A549 (cell line): ENCODE measurements at regions not wholly inside any gene's neighbourhood (a gene's known extent, or its start where the extent isn't known, plus 50 kb on each side); places are given as distances from the start of the nearest gene placed in this dataset.
"Not testable (repeated sequence)": the region's sequence is repeated elsewhere in the genome, so short reads cannot be mapped to it uniquely, and the experiment has no call there.

ENCODE experiments used
- ATAC-seq, 2 experiments: fragments of 200-7000 bp in 1 of 2; fragments of >200 bp in 1 of 2; cut with Nextera tagmentation in 1 of 2; cut with Tn5 transposase in 1 of 2; 3 replicates each; pipeline versions ENCODE4 v1.8.0 to v1.9.1; 2018 to 2020; ENCODE audit warnings: mild to moderate bottlenecking in 1 of 2, moderate library complexity in 1 of 2
- CTCF ChIA-PET: fragments of 300-600 bp; sonication (Branson Sonifier 250); formaldehyde crosslinking; extraction: SDS; loops from one replicate; lab custom pipeline; 2021; ENCODE audit warnings: antibody characterized with exemption, inconsistent platforms; lab: Yijun Ruan, JAX
- POLR2A ChIA-PET: fragments of 350-600 bp; formaldehyde crosslinking; extraction: SDS; loops from one replicate; lab custom pipeline; 2021; ENCODE audit warnings: antibody characterized with exemption, inconsistent platforms; lab: Yijun Ruan, JAX
- DNase-seq, 2 experiments: peaks; one replicate each; pipeline versions ENCODE4 v3.0.0 to v3.0.0-alpha.2; 2011 to 2016; ENCODE audit warnings: low read depth in 1 of 2, low spot score in 1 of 2
- FAIRE-seq: peaks from 2 replicates; lab custom pipeline; 2011; peaks lifted over from hg19 to GRCh38; lab: Jason Lieb, UNC
- H3K27ac ChIP-seq, 2 experiments: fragments of >200 bp; sonication (Bioruptor Twin); formaldehyde crosslinking; 3 replicates each; pipeline ENCODE4 v1.5.1; 2016 to 2017
- H3K4me1 ChIP-seq: fragments of >200 bp; sonication (Bioruptor Twin); formaldehyde crosslinking; 3 replicates; pipeline ENCODE4 v1.6.1; 2016
- H3K4me2 ChIP-seq: fragments of >200 bp; sonication (Bioruptor Twin); formaldehyde crosslinking; 3 replicates; pipeline ENCODE4 v1.6.1; 2016
- H3K4me3 ChIP-seq: fragments of >200 bp; sonication (Bioruptor Twin); formaldehyde crosslinking; 3 replicates; pipeline ENCODE4 v1.5.1; 2016
- H3K9me3 ChIP-seq: fragments of >200 bp; sonication (Bioruptor Twin); formaldehyde crosslinking; 3 replicates; pipeline ENCODE4 v1.6.1; 2016
- CBX2 ChIP-seq: fragments of 200-600 bp; sonication (generic); IDR thresholded peaks from 2 replicates; pipeline ENCODE4 v1.6.1; 2016; ENCODE audit warnings: low read depth, mild to moderate bottlenecking, borderline replicate concordance
- CEBPB ChIP-seq, 2 experiments: fragments of >200 bp in 1 of 2; sonication (Bioruptor Twin) in 1 of 2; formaldehyde crosslinking in 1 of 2; IDR thresholded peaks; 2 replicates each; pipeline ENCODE4 v1.6.1; 2012 to 2016
- EHF ChIP-seq: fragments of 250-450 bp; sonication (Bioruptor Pico); IDR thresholded peaks from 2 replicates; pipeline ENCODE4 v1.5.0; 2020; ENCODE audit warnings: mild to moderate bottlenecking
- EHMT2 ChIP-seq: fragments of 200-600 bp; sonication (generic); IDR thresholded peaks from 2 replicates; pipeline ENCODE4 v1.6.1; 2016; ENCODE audit warnings: antibody characterized with exemption, low read depth, mild to moderate bottlenecking, moderate library complexity
- EP300 ChIP-seq, 2 experiments: fragments of >200 bp; sonication (Bioruptor Twin); formaldehyde crosslinking; IDR thresholded peaks; 2 replicates in 1 of 2; 3 replicates in 1 of 2; pipeline ENCODE4 v1.6.1; 2016 to 2017
- FOSL2 ChIP-seq, 2 experiments: fragments of 450-650 bp in 1 of 2; fragments of >200 bp in 1 of 2; sonication (Bioruptor Twin) in 1 of 2; formaldehyde crosslinking; IDR thresholded peaks; 2 replicates each; pipeline versions ENCODE4 v1.5.0 to v1.6.1; 2016 to 2020; ENCODE audit warnings: mild to moderate bottlenecking in 1 of 2, moderate library complexity in 1 of 2
- HES2 ChIP-seq: fragments of >200 bp; sonication (Bioruptor Twin); formaldehyde crosslinking; IDR thresholded peaks from 2 replicates; pipeline ENCODE4 v1.6.1; 2016
- HOXB13 ChIP-seq: fragments of 250-450 bp; sonication (Bioruptor Pico); IDR thresholded peaks from 2 replicates; pipeline ENCODE4 v1.5.0; 2020; ENCODE audit warnings: low read depth, mild to moderate bottlenecking, moderate library complexity
- KDM1A ChIP-seq: fragments of 200-600 bp; sonication (generic); IDR thresholded peaks from 2 replicates; pipeline ENCODE4 v1.6.1; 2016; ENCODE audit warnings: low read depth, mild to moderate bottlenecking
- NR3C1 ChIP-seq: fragments of >200 bp; sonication (Bioruptor Twin); formaldehyde crosslinking; IDR thresholded peaks from 3 replicates; pipeline ENCODE4 v1.6.1; 2017
- RAD21 ChIP-seq, 2 experiments: fragments of >200 bp in 1 of 2; sonication (Bioruptor Twin) in 1 of 2; formaldehyde crosslinking in 1 of 2; IDR thresholded peaks in 1 of 2; conservative IDR thresholded peaks in 1 of 2; 2 replicates in 1 of 2; 3 replicates in 1 of 2; pipeline ENCODE4 v1.6.1; 2012 to 2018; ENCODE audit warnings: inconsistent platforms in 1 of 2
- RCOR1 ChIP-seq: fragments of 150-350 bp; IDR thresholded peaks from 2 replicates; pipeline ENCODE4 v1.6.1; 2014; ENCODE audit warnings: antibody characterized with exemption, low read length, low read depth
- SREBF2 ChIP-seq: fragments of 450-650 bp; IDR thresholded peaks from 2 replicates; pipeline ENCODE4 v1.6.1; 2014; ENCODE audit warnings: mild to moderate bottlenecking, moderate library complexity
- TP53 ChIP-seq: fragments of 250-450 bp; sonication (Bioruptor Pico); IDR thresholded peaks from 2 replicates; pipeline ENCODE4 v1.5.0; 2021; ENCODE audit warnings: mild to moderate bottlenecking, moderate library complexity
- USF2 ChIP-seq: fragments of 450-650 bp; IDR thresholded peaks from 2 replicates; pipeline ENCODE4 v1.6.1; 2014; ENCODE audit warnings: antibody characterized with exemption
- ZC3H11A ChIP-seq: fragments of 450-650 bp; IDR thresholded peaks from 2 replicates; pipeline ENCODE4 v1.6.1; 2014; ENCODE audit warnings: antibody characterized with exemption, mild to moderate bottlenecking
- ZSCAN20 ChIP-seq: fragments of 250-450 bp; sonication (Bioruptor Pico); IDR thresholded peaks from 2 replicates; pipeline ENCODE4 v1.8.0; 2022; ENCODE audit warnings: mild to moderate bottlenecking, moderate library complexity
- WGBS: methylation state at CpG from one replicate; pipeline ENCODE4 v1.1.6; 2017; ENCODE audit errors: missing lambda C conversion rate; 5-methylcytosine and 5-hydroxymethylcytosine counted together
- TF ChIP-seq, protein P1 (sequence below): fragments of >200 bp; sonication (Bioruptor Twin); formaldehyde crosslinking; IDR thresholded peaks from 3 replicates; pipeline ENCODE4 v1.6.1; 2016

DNA sequence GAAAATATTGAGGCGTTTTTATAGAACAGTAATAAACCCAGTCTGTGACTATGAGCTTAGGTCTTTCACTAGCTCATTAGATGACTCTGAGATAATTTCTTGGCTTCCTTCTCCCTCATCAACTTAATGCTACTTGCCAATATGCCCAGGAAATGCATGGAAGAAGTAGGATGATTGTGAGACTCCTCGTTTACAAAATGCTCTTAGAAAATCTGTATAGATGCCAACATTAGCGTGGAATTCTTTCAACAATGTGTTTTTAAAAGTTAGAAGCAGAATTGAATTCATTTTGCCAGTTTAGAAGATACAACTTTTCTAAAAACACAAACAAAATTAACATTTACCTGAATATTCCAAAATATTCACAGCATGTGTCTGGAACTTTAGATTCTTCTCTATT is 424.6 kb downstream of the BTG1 start:
- no peak overlapping the region for H3K4me2 ChIP-seq
- no peak overlapping the region for H3K27ac ChIP-seq
- 15% methylated on average over 3 of the region's 3 CpGs for WGBS
- CTCF ChIA-PET = no interaction called here
- no peaks in the 10 kb centered on the region for H3K4me1 ChIP-seq
- DNase-seq = no peak
- no peak for ATAC-seq
- no peak overlapping the region for H3K4me3 ChIP-seq
- FAIRE-seq = no peak
- POLR2A ChIA-PET = no interaction called here
- TF ChIP-seq ZC3H11A (no peak), EP300 (IDR thresholded peaks at IDR 0.05) (no peak)
- H3K9me3 ChIP-seq = no peaks in the 10 kb centered on the region

GRCh38 chr12:91718326-91718725 is 427.3 kb downstream of the BTG1 start:
- CTCF ChIA-PET = no interaction called here
- H3K27ac ChIP-seq = no peak overlapping the region
- no peak overlapping the region for H3K4me2 ChIP-seq
- TF ChIP-seq USF2 (no peak), CBX2 (no peak), ZC3H11A (no peak), HOXB13 (CRISPR knock-in tag) (no peak), EHF (no peak)
- H3K4me1 ChIP-seq = no peaks in the 10 kb centered on the region
- ATAC-seq = no peak
- H3K4me3 ChIP-seq = no peak overlapping the region
- POLR2A ChIA-PET = no interaction called here
- DNase-seq = no peak
- H3K9me3 ChIP-seq = no peaks in the 10 kb centered on the region
- 78% methylated on average over 2 of the region's 2 CpGs for WGBS
- no peak for FAIRE-seq

GRCh38 chr12:91717804-91718203 is 427.8 kb downstream of the BTG1 start:
- ATAC-seq = no peak
- TF ChIP-seq HES2 (no peak), NR3C1 (no peak), RAD21 (conservative IDR thresholded peaks at IDR 0.05 in 1 of 2, IDR thresholded peaks at IDR 0.05 in 1 of 2) (no peak), CEBPB (IDR thresholded peaks at IDR 0.05) (no peak)
- TF ChIP-seq, protein P1, sequence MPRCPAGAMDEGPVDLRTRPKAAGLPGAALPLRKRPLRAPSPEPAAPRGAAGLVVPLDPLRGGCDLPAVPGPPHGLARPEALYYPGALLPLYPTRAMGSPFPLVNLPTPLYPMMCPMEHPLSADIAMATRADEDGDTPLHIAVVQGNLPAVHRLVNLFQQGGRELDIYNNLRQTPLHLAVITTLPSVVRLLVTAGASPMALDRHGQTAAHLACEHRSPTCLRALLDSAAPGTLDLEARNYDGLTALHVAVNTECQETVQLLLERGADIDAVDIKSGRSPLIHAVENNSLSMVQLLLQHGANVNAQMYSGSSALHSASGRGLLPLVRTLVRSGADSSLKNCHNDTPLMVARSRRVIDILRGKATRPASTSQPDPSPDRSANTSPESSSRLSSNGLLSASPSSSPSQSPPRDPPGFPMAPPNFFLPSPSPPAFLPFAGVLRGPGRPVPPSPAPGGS = no peak
- TF ChIP-seq, all 56 proteins: peak for 0

GRCh38 chr12:91711925-91712324 is 433.7 kb downstream of the BTG1 start:
- H3K27ac ChIP-seq, DNase-seq, H3K4me1 ChIP-seq, H3K4me2 ChIP-seq, H3K9me3 ChIP-seq, H3K4me3 ChIP-seq, FAIRE-seq, ATAC-seq, POLR2A ChIA-PET, CTCF ChIA-PET: not testable (repeated sequence)
- 50% methylated on average over 2 of the region's 2 CpGs for WGBS

More at GRCh38 chr12:91717804-91718203, 427.8 kb downstream of the BTG1 start:
- POLR2A ChIA-PET = no interaction called here
- Histone ChIP-seq H3K27ac (no peak overlapping the region), H3K4me2 (no peak overlapping the region), H3K4me3 (no peak overlapping the region), H3K4me1 (no peaks in the 10 kb centered on the region), H3K9me3 (no peaks in the 10 kb centered on the region)
- no peak for FAIRE-seq
- WGBS = 5% methylated on average over 3 of the region's 3 CpGs
- DNase-seq = no peak
- CTCF ChIA-PET = no interaction called here

- CTCF ChIA-PET = no interaction called here
- TF ChIP-seq, protein P1 = no peak
- TF ChIP-seq FOSL2 (IDR thresholded peaks at IDR 0.05) (no peak), FOSL2 (CRISPR knock-in tag; IDR thresholded peaks at IDR 0.05) (no peak), EHF (no peak), SREBF2 (no peak), RCOR1 (no peak), KDM1A (no peak), TP53 (CRISPR knock-in tag) (no peak), ZSCAN20 (no peak), EHMT2 (no peak)
These were observed 439.2 kb downstream of the BTG1 start for GRCh38 chr12:91706466-91706865.

More at GRCh38 chr12:91706466-91706865, 439.2 kb downstream of the BTG1 start:
- Histone ChIP-seq H3K4me1 (peaks cover 11% of the 10 kb centered on the region), H3K27ac (no peak overlapping the region), H3K4me3 (no peak overlapping the region), H3K4me2 (no peak overlapping the region), H3K9me3 (no peaks in the 10 kb centered on the region)
- no peak for ATAC-seq
- POLR2A ChIA-PET = no interaction called here
- WGBS = 64% methylated on average over 1 of the region's 1 CpG
- FAIRE-seq = no peak
- DNase-seq = no peak
